ENCODE measurements at regions not wholly inside any gene's neighbourhood (a gene's known extent, or its start where the extent isn't known, plus 50 kb on each side); places are given as distances from the start of the nearest gene placed in this dataset.

DNA sequence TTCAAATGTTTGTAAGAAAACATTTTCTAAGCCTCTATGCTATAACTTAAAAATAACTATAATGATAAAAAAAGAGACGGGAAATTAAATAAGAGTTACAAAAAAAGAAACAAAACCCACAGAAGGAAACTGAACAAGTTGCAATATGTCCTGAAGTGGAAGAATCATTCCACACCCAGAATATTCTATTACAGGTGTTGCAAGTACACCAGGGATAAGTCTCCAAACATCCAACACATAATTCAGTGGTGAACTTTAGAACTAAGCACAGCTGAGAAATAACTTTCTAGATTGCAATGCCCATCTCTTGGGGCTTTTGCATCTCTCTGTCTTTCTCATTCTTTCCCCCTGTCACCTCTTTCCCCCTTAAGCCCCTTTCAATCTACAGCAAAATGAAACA is 325.2 kb downstream of the BRINP1 start:
- TF ChIP-seq FOXP2 (optimal IDR thresholded peaks at IDR 0.05; ENCODE audit: borderline replicate concordance, extremely low read depth, extremely low read length, insufficient read depth) = no peak

DNA sequence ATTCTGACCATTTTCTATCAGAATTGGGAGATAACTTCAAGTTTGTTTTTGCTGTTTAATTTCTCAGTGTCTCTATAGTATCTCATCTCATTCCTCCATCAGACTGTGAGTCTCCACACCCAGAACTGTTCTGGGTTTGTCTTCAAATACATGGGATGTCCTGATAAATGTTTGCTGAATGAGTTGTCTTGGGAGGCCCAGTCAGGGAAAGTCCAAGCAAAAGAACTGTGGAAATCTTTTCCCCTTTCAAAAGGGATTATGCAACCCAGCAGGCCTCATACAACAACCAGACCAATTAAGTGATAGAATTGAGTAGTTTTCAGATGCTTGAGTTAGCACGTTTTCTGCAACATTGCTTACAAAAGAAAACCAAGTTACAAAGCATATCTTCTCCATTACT is 324.4 kb downstream of the BRINP1 start:
- TF ChIP-seq TAF1 (IDR thresholded peaks at IDR 0.05; ENCODE audit: borderline replicate concordance, insufficient read depth, low read length) = no peak
- no peak for TF ChIP-seq FOXP2 (optimal IDR thresholded peaks at IDR 0.05; ENCODE audit: borderline replicate concordance, extremely low read depth, extremely low read length, insufficient read depth)
- no peak for TF ChIP-seq SIN3A (IDR thresholded peaks at IDR 0.05; ENCODE audit: borderline replicate concordance, insufficient read depth, low read length)
- TF ChIP-seq POLR2AphosphoS5 (IDR thresholded peaks at IDR 0.05; ENCODE audit: low read depth, low read length) = no peak
- no peak for TF ChIP-seq REST (IDR thresholded peaks at IDR 0.05; ENCODE audit: insufficient read depth in 1 of 2, low read depth in 2 of 2, low read length in 2 of 2)

GRCh38 chr9:119047513-119048307 is 321.5 kb downstream of the BRINP1 start:
- TF ChIP-seq POLR2AphosphoS5 (IDR thresholded peaks at IDR 0.05; ENCODE audit: low read depth, low read length) (no peak), FOXP2 (optimal IDR thresholded peaks at IDR 0.05; ENCODE audit: borderline replicate concordance, extremely low read depth, extremely low read length, insufficient read depth) (no peak), REST (IDR thresholded peaks at IDR 0.05; ENCODE audit: insufficient read depth in 1 of 2, low read depth in 2 of 2, low read length in 2 of 2) (no peak), TAF1 (IDR thresholded peaks at IDR 0.05; ENCODE audit: borderline replicate concordance, insufficient read depth, low read length) (no peak), SIN3A (IDR thresholded peaks at IDR 0.05; ENCODE audit: borderline replicate concordance, insufficient read depth, low read length) (no peak)

DNA sequence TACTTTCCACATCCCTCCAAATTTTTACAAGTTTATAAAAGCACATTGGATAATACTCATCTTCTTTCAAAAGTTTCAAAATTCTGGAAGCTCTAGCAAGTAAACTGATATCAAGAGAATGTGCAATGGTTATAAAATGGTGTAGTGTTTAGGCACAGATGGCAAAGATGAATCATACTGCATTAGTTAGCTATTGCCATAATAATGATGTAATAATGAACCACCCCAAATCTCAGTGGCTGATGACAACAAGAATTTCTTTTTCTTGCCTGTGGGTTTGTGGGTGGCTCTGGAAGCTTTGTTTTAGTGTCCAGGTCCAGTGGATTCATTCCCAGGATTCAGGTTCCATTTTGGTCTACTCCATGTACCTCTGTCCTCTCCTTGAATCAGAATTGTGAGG is 319.0 kb downstream of the BRINP1 start:
- TF ChIP-seq POLR2AphosphoS5 (IDR thresholded peaks at IDR 0.05; ENCODE audit: low read depth, low read length) = no peak
- TF ChIP-seq TAF1 (IDR thresholded peaks at IDR 0.05; ENCODE audit: borderline replicate concordance, insufficient read depth, low read length) = no peak
- no peak for TF ChIP-seq REST (IDR thresholded peaks at IDR 0.05; ENCODE audit: insufficient read depth in 1 of 2, low read depth in 2 of 2, low read length in 2 of 2)
- TF ChIP-seq SIN3A (IDR thresholded peaks at IDR 0.05; ENCODE audit: borderline replicate concordance, insufficient read depth, low read length) = no peak
- TF ChIP-seq FOXP2 (optimal IDR thresholded peaks at IDR 0.05; ENCODE audit: borderline replicate concordance, extremely low read depth, extremely low read length, insufficient read depth) = no peak

- TF ChIP-seq POLR2AphosphoS5 (IDR thresholded peaks at IDR 0.05; ENCODE audit: low read depth, low read length) = no peak
- TF ChIP-seq TAF1 (IDR thresholded peaks at IDR 0.05; ENCODE audit: borderline replicate concordance, insufficient read depth, low read length) = no peak
- no peak for TF ChIP-seq FOXP2 (optimal IDR thresholded peaks at IDR 0.05; ENCODE audit: borderline replicate concordance, extremely low read depth, extremely low read length, insufficient read depth)
- no peak for TF ChIP-seq REST (IDR thresholded peaks at IDR 0.05; ENCODE audit: insufficient read depth in 1 of 2, low read depth in 2 of 2, low read length in 2 of 2)
- TF ChIP-seq SIN3A (IDR thresholded peaks at IDR 0.05; ENCODE audit: borderline replicate concordance, insufficient read depth, low read length) = no peak
Observed at GRCh38 chr9:119052339-119053030, 316.8 kb downstream of the BRINP1 start.
